ENCODE measurements at regions not wholly inside any gene's neighbourhood (a gene's known extent, or its start where the extent isn't known, plus 50 kb on each side); places are given as distances from the start of the nearest gene placed in this dataset.
"Not testable (repeated sequence)": the region's sequence is repeated elsewhere in the genome, so short reads cannot be mapped to it uniquely, and the experiment has no call there.

DNA sequence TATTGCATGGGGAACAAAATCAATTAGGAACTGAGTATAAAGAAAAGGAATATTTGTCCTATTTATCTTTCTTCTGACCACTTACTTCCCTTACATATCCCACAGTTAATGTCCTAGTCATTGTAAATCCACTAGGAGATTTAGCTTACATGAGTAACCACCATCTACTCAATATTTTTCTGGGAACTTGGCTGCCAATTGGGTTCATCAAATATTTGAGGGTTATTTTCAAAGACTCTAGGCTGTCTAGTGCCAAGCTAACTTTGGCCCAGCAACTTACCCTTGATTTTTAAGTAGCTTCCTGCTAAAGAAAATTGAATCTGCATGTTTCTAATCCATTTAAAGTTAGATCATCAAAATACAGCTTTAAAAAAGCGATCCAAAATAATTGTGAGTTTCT, 362.5 kb upstream of the EPHA3 start:
- Histone ChIP-seq H3K27ac (ENCODE audit: low read length) (no peak overlapping the region), H3K27me3 (ENCODE audit: low read length) (peaks cover 10% of the 10 kb centered on the region; the same call in 1 of the 2 replicates), H3K9me2 (replicated peaks; ENCODE audit: low read length) (no peaks in the 10 kb centered on the region), H3K4me3 (ENCODE audit: low read length) (no peak overlapping the region), H3K36me3 (ENCODE audit: low read depth, low read length) (no peaks in the 10 kb centered on the region), H2AFZ (ENCODE audit: low read length) (no peak overlapping the region), H3K9ac (ENCODE audit: low read length) (no peak overlapping the region), H3K4me1 (ENCODE audit: insufficient read depth, low read length) (no peaks in the 10 kb centered on the region), H3K9me3 (ENCODE audit: low read length) (no peaks in the 10 kb centered on the region), H3K79me2 (ENCODE audit: low read length) (no peaks in the 10 kb centered on the region), H4K20me1 (ENCODE audit: low read length) (no peaks in the 10 kb centered on the region), H3F3A (ENCODE audit: low read length, unreplicated experiment) (no peaks in the 10 kb centered on the region), H3K4me2 (ENCODE audit: low read length) (no peak overlapping the region)
- POLR2A ChIA-PET (ENCODE audit: unreplicated experiment): no interaction called here
- TF ChIP-seq EZH2phosphoT487 (IDR thresholded peaks at IDR 0.05; ENCODE audit: borderline replicate concordance, low read length) (no peak), EZH2 (IDR thresholded peaks at IDR 0.05; ENCODE audit: low read length, unreplicated experiment) (no peak), CTCF (conservative IDR thresholded peaks at IDR 0.05; ENCODE audit: low read depth, low read length) (no peak)
- no TSS peak for BruUV-seq (replicated peaks)
- no peak for ATAC-seq
- intact Hi-C loops (cut with micrococcal nuclease): no loop called here
- CTCF ChIA-PET: no interaction called here
- DNase-seq: no peak

- H4K20me1 ChIP-seq (ENCODE audit: low read length); H3K9me3 ChIP-seq (ENCODE audit: low read length); intact Hi-C loops (cut with micrococcal nuclease); DNase-seq; H3K9ac ChIP-seq (ENCODE audit: low read length); BruUV-seq (replicated peaks); ATAC-seq; H3K9me2 ChIP-seq (replicated peaks; ENCODE audit: low read length); CTCF ChIA-PET; H3K4me2 ChIP-seq (ENCODE audit: low read length); H3F3A ChIP-seq (ENCODE audit: low read length, unreplicated experiment); POLR2A ChIA-PET (ENCODE audit: unreplicated experiment); H3K4me1 ChIP-seq (ENCODE audit: insufficient read depth, low read length); H3K27ac ChIP-seq (ENCODE audit: low read length); H3K4me3 ChIP-seq (ENCODE audit: low read length); H3K36me3 ChIP-seq (ENCODE audit: low read depth, low read length); H3K79me2 ChIP-seq (ENCODE audit: low read length); H3K27me3 ChIP-seq (ENCODE audit: low read length); H2AFZ ChIP-seq (ENCODE audit: low read length): not testable (repeated sequence)
Observed at GRCh38 chr3:88747145-88747544, 360.3 kb upstream of the EPHA3 start.

GRCh38 chr3:88758676-88759075, 348.7 kb upstream of the EPHA3 start:
- Histone ChIP-seq H3K9me2 (replicated peaks; ENCODE audit: low read length) (no peaks in the 10 kb centered on the region), H3K79me2 (ENCODE audit: low read length) (no peaks in the 10 kb centered on the region), H3F3A (ENCODE audit: low read length, unreplicated experiment) (no peaks in the 10 kb centered on the region), H3K4me1 (ENCODE audit: insufficient read depth, low read length) (no peaks in the 10 kb centered on the region), H3K27ac (ENCODE audit: low read length) (no peak overlapping the region), H2AFZ (ENCODE audit: low read length) (no peak overlapping the region), H3K9me3 (ENCODE audit: low read length) (no peaks in the 10 kb centered on the region), H3K9ac (ENCODE audit: low read length) (no peak overlapping the region), H3K4me2 (ENCODE audit: low read length) (no peak overlapping the region), H3K27me3 (ENCODE audit: low read length) (no peaks in the 10 kb centered on the region), H3K4me3 (ENCODE audit: low read length) (no peak overlapping the region), H4K20me1 (ENCODE audit: low read length) (no peaks in the 10 kb centered on the region), H3K36me3 (ENCODE audit: low read depth, low read length) (no peaks in the 10 kb centered on the region)
- intact Hi-C loops (cut with micrococcal nuclease): no loop called here
- ATAC-seq (no peak), DNase-seq (no peak)
- ChIA-PET CTCF (no interaction called here), POLR2A (ENCODE audit: unreplicated experiment) (no interaction called here)
- BruUV-seq (replicated peaks): no TSS peak
- no peak for TF ChIP-seq EZH2 (IDR thresholded peaks at IDR 0.05; ENCODE audit: low read length, unreplicated experiment)

- no peaks in the 10 kb centered on the region for H4K20me1 ChIP-seq (ENCODE audit: low read length)
- no peak overlapping the region for H3K4me3 ChIP-seq (ENCODE audit: low read length)
- H3K4me2 ChIP-seq (ENCODE audit: low read length): no peak overlapping the region
- intact Hi-C loops (cut with micrococcal nuclease): no loop called here
- POLR2A ChIA-PET (ENCODE audit: unreplicated experiment): no interaction called here
- no peak for ATAC-seq
- H3K79me2 ChIP-seq (ENCODE audit: low read length): no peaks in the 10 kb centered on the region
- no peak overlapping the region for H3K9ac ChIP-seq (ENCODE audit: low read length)
- H3K27me3 ChIP-seq (ENCODE audit: low read length): no peaks in the 10 kb centered on the region
- H3K9me3 ChIP-seq (ENCODE audit: low read length): no peaks in the 10 kb centered on the region
- CTCF ChIA-PET: no interaction called here
- H3F3A ChIP-seq (ENCODE audit: low read length, unreplicated experiment): no peaks in the 10 kb centered on the region
- DNase-seq: no peak
- no peaks in the 10 kb centered on the region for H3K4me1 ChIP-seq (ENCODE audit: insufficient read depth, low read length)
- TF ChIP-seq EZH2 (IDR thresholded peaks at IDR 0.05; ENCODE audit: low read length, unreplicated experiment) (no peak), EZH2phosphoT487 (IDR thresholded peaks at IDR 0.05; ENCODE audit: borderline replicate concordance, low read length) (no peak), CTCF (conservative IDR thresholded peaks at IDR 0.05; ENCODE audit: low read depth, low read length) (no peak)
- no peaks in the 10 kb centered on the region for H3K9me2 ChIP-seq (replicated peaks; ENCODE audit: low read length)
- H2AFZ ChIP-seq (ENCODE audit: low read length): no peak overlapping the region
- no TSS peak for BruUV-seq (replicated peaks)
- no peak overlapping the region for H3K27ac ChIP-seq (ENCODE audit: low read length)
- no peaks in the 10 kb centered on the region for H3K36me3 ChIP-seq (ENCODE audit: low read depth, low read length)
Observed at GRCh38 chr3:88767746-88768145, 339.7 kb upstream of the EPHA3 start.

Measured in PC-3 (cell line).